ENCODE measurements at regions not wholly inside any gene's neighbourhood (a gene's known extent, or its start where the extent isn't known, plus 50 kb on each side); places are given as distances from the start of the nearest gene placed in this dataset.

DNA sequence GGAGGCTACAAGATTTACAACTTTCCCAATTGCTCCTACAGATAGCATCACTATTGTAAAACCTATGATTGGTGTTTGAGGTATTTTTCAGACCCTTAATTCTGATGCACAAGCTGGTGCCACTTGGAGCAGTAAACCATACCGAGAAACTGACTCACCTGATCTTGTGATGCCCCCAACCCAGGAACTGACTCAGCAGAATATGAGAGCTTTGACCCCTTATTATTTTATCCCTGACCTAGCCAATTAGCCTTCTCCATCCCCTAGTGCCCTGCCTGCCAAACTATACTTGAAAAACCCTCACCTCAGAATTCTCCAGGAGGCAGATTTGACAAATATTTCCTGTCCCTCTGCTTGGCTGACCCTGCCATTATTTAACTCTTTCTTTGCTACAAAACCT is 585.9 kb upstream of the GHITM start:
- H3K27ac ChIP-seq (ENCODE audit: low read depth, low read length): peak overlapping the region; percentile 1
- FAIRE-seq: no peak

DNA sequence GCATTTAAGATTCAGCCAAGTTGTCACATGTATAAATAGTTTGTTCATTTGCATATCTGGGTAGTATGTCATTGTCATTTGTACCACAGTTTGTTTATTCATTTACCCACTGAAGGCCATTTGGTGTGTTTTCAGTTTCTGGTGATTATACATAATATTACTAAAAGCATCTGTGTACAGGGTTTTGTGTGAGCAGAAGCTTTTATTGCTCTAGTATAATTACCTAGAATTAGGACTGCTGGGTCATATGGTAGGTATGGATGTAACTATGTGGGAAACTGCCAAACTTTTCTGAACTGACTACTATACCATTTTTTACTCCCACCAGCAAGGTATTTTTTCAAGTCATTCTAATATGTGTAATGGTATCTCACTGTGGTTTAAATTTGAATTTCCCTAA is 584.0 kb upstream of the GHITM start:
- TF ChIP-seq, protein P1, sequence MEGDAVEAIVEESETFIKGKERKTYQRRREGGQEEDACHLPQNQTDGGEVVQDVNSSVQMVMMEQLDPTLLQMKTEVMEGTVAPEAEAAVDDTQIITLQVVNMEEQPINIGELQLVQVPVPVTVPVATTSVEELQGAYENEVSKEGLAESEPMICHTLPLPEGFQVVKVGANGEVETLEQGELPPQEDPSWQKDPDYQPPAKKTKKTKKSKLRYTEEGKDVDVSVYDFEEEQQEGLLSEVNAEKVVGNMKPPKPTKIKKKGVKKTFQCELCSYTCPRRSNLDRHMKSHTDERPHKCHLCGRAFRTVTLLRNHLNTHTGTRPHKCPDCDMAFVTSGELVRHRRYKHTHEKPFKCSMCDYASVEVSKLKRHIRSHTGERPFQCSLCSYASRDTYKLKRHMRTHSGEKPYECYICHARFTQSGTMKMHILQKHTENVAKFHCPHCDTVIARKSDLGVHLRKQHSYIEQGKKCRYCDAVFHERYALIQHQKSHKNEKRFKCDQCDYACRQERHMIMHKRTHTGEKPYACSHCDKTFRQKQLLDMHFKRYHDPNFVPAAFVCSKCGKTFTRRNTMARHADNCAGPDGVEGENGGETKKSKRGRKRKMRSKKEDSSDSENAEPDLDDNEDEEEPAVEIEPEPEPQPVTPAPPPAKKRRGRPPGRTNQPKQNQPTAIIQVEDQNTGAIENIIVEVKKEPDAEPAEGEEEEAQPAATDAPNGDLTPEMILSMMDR (IDR thresholded peaks at IDR 0.05; ENCODE audit: insufficient read depth, low read depth, low read length): no peak
- TF ChIP-seq EZH2 (IDR thresholded peaks at IDR 0.05; ENCODE audit: insufficient read depth, low read length): no peak
- Mint-ChIP-seq H3K4me1 (ENCODE audit: low read depth, unreplicated experiment) (no peaks in the 10 kb centered on the region), H3K36me3 (ENCODE audit: low read depth, unreplicated experiment) (no peaks in the 10 kb centered on the region), H3K27ac (ENCODE audit: unreplicated experiment) (no peak overlapping the region), H3K27me3 (ENCODE audit: low read depth, unreplicated experiment) (no peaks in the 10 kb centered on the region), H3K4me3 (ENCODE audit: unreplicated experiment) (no peak overlapping the region), H3K9me3 (ENCODE audit: unreplicated experiment) (no peaks in the 10 kb centered on the region)
- no peak overlapping the region for H2AFZ ChIP-seq (ENCODE audit: low read depth, low read length)
- H3K4me3 ChIP-seq (ENCODE audit: insufficient read depth, low read depth, low read length): no peak overlapping the region
- no peak overlapping the region for H3K27ac ChIP-seq (ENCODE audit: low read depth, low read length)
- H3K27me3 ChIP-seq (ENCODE audit: insufficient read depth, low read length): no peaks in the 10 kb centered on the region
- no peak overlapping the region for H3K4me2 ChIP-seq (ENCODE audit: low read length)
- no peaks in the 10 kb centered on the region for H3K79me2 ChIP-seq (ENCODE audit: insufficient read depth, low read length)
- no peaks in the 10 kb centered on the region for H3K36me3 ChIP-seq (ENCODE audit: insufficient read depth, low read length)
- no peaks in the 10 kb centered on the region for H3K9me3 ChIP-seq (ENCODE audit: insufficient read depth, low read depth, low read length)
- no peaks in the 10 kb centered on the region for H4K20me1 ChIP-seq (ENCODE audit: insufficient read depth, low read length)
- H3K9ac ChIP-seq (ENCODE audit: low read length): no peak overlapping the region
- FAIRE-seq (no peak), DNase-seq (ENCODE audit: low read depth) (peak; percentile 52)
- H3K4me1 ChIP-seq (ENCODE audit: insufficient read depth, low read length): peaks cover 9% of the 10 kb centered on the region

More for the DNA sequence above, 585.9 kb upstream of the GHITM start:
- Histone ChIP-seq H3K79me2 (ENCODE audit: insufficient read depth, low read length) (no peaks in the 10 kb centered on the region), H3K9me3 (ENCODE audit: insufficient read depth, low read depth, low read length) (no peaks in the 10 kb centered on the region), H3K4me1 (ENCODE audit: insufficient read depth, low read length) (peaks cover 9% of the 10 kb centered on the region), H3K36me3 (ENCODE audit: insufficient read depth, low read length) (no peaks in the 10 kb centered on the region), H3K4me2 (ENCODE audit: low read length) (no peak overlapping the region), H4K20me1 (ENCODE audit: insufficient read depth, low read length) (no peaks in the 10 kb centered on the region), H3K27me3 (ENCODE audit: insufficient read depth, low read length) (no peaks in the 10 kb centered on the region), H3K4me3 (ENCODE audit: insufficient read depth, low read depth, low read length) (no peak overlapping the region), H3K9ac (ENCODE audit: low read length) (peak overlapping the region; percentile 10), H2AFZ (ENCODE audit: low read depth, low read length) (no peak overlapping the region)
- TF ChIP-seq, protein P1 (IDR thresholded peaks at IDR 0.05; ENCODE audit: insufficient read depth, low read depth, low read length): no peak
- TF ChIP-seq EZH2 (IDR thresholded peaks at IDR 0.05; ENCODE audit: insufficient read depth, low read length): no peak
- Mint-ChIP-seq H3K9me3 (ENCODE audit: unreplicated experiment) (no peaks in the 10 kb centered on the region), H3K27me3 (ENCODE audit: low read depth, unreplicated experiment) (no peaks in the 10 kb centered on the region), H3K36me3 (ENCODE audit: low read depth, unreplicated experiment) (no peaks in the 10 kb centered on the region), H3K4me1 (ENCODE audit: low read depth, unreplicated experiment) (no peaks in the 10 kb centered on the region), H3K27ac (ENCODE audit: unreplicated experiment) (no peak overlapping the region), H3K4me3 (ENCODE audit: unreplicated experiment) (no peak overlapping the region)
- peak; percentile 76 for DNase-seq (ENCODE audit: low read depth)

DNA sequence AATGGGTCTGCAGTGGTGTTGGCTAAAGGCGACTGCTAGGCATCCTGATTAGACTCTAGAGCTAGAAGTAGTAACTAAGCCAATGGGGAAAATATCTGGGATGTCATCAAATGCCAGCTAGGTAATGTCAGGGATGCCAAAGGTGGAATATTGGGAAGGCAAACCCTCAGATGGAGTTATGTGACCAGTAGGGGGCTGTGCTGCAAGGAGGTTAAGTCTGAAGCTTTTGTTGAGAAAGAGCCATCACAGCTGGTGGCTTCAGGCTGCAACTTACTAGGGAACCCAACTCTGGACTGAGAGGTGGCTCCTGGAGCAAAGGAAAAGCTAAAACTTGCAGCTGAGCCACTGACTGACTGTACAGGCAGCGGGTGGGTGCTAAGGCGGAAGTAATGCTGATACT is 576.9 kb upstream of the GHITM start:
- Mint-ChIP-seq H3K4me1 (ENCODE audit: low read depth, unreplicated experiment) (no peaks in the 10 kb centered on the region), H3K27me3 (ENCODE audit: low read depth, unreplicated experiment) (no peaks in the 10 kb centered on the region)
- no peak for FAIRE-seq

More for the DNA sequence above, 576.9 kb upstream of the GHITM start:
- Mint-ChIP-seq H3K4me3 (ENCODE audit: unreplicated experiment) (no peak overlapping the region), H3K36me3 (ENCODE audit: low read depth, unreplicated experiment) (no peaks in the 10 kb centered on the region), H3K9me3 (ENCODE audit: unreplicated experiment) (peaks cover 10% of the 10 kb centered on the region), H3K27ac (ENCODE audit: unreplicated experiment) (no peak overlapping the region)
- Histone ChIP-seq H2AFZ (ENCODE audit: low read depth, low read length) (no peak overlapping the region), H3K36me3 (ENCODE audit: insufficient read depth, low read length) (no peaks in the 10 kb centered on the region), H3K27ac (ENCODE audit: low read depth, low read length) (no peak overlapping the region), H3K4me1 (ENCODE audit: insufficient read depth, low read length) (no peaks in the 10 kb centered on the region), H3K27me3 (ENCODE audit: insufficient read depth, low read length) (no peaks in the 10 kb centered on the region), H3K4me3 (ENCODE audit: insufficient read depth, low read depth, low read length) (no peak overlapping the region), H3K4me2 (ENCODE audit: low read length) (no peak overlapping the region), H3K9ac (ENCODE audit: low read length) (no peak overlapping the region), H3K9me3 (ENCODE audit: insufficient read depth, low read depth, low read length) (no peaks in the 10 kb centered on the region), H3K79me2 (ENCODE audit: insufficient read depth, low read length) (no peaks in the 10 kb centered on the region), H4K20me1 (ENCODE audit: insufficient read depth, low read length) (no peaks in the 10 kb centered on the region)
- TF ChIP-seq, protein P1 (IDR thresholded peaks at IDR 0.05; ENCODE audit: insufficient read depth, low read depth, low read length): no peak
- TF ChIP-seq EZH2 (IDR thresholded peaks at IDR 0.05; ENCODE audit: insufficient read depth, low read length): no peak
- no peak for DNase-seq (ENCODE audit: low read depth)
